ENCODE measurements at regions not wholly inside any gene's neighbourhood (a gene's known extent, or its start where the extent isn't known, plus 50 kb on each side); places are given as distances from the start of the nearest gene placed in this dataset.

GRCh38 chr18:35912332-35912731, 60.1 kb upstream of the RMP24 start:
- H3K27ac Mint-ChIP-seq = no peak overlapping the region
- no peaks in the 10 kb centered on the region for H3K27me3 Mint-ChIP-seq
- no peaks in the 10 kb centered on the region for H3K9me3 Mint-ChIP-seq
- no peaks in the 10 kb centered on the region for H3K4me1 Mint-ChIP-seq (ENCODE audit: unreplicated experiment)
- H3K36me3 Mint-ChIP-seq = no peaks in the 10 kb centered on the region
- no peak overlapping the region for H3K4me3 Mint-ChIP-seq
- TF ChIP-seq CTCF (conservative IDR thresholded peaks at IDR 0.05) = no peak
- DNase-seq (ENCODE audit: extremely low spot score, unreplicated experiment) = no peak

GRCh38 chr18:35915056-35915455, 57.4 kb upstream of the RMP24 start:
- Mint-ChIP-seq H3K27me3 (no peaks in the 10 kb centered on the region), H3K9me3 (no peaks in the 10 kb centered on the region)

GRCh38 chr18:35917043-35917442, 55.4 kb upstream of the RMP24 start:
- H3K9me3 Mint-ChIP-seq = no peaks in the 10 kb centered on the region

More at GRCh38 chr18:35915056-35915455, 57.4 kb upstream of the RMP24 start:
- TF ChIP-seq CTCF (conservative IDR thresholded peaks at IDR 0.05) = no peak
- Mint-ChIP-seq H3K4me1 (ENCODE audit: unreplicated experiment) (no peaks in the 10 kb centered on the region), H3K27ac (no peak overlapping the region), H3K4me3 (no peak overlapping the region), H3K36me3 (no peaks in the 10 kb centered on the region)
- no peak for DNase-seq (ENCODE audit: extremely low spot score, unreplicated experiment)

GRCh38 chr18:35918564-35918963, 53.9 kb upstream of the RMP24 start:
- TF ChIP-seq CTCF (conservative IDR thresholded peaks at IDR 0.05) = no peak
- no peak for DNase-seq (ENCODE audit: extremely low spot score, unreplicated experiment)
- H3K27me3 Mint-ChIP-seq = no peaks in the 10 kb centered on the region
- H3K4me3 Mint-ChIP-seq = no peak overlapping the region
- no peaks in the 10 kb centered on the region for H3K4me1 Mint-ChIP-seq (ENCODE audit: unreplicated experiment)
- no peak overlapping the region for H3K27ac Mint-ChIP-seq
- no peaks in the 10 kb centered on the region for H3K36me3 Mint-ChIP-seq
- no peaks in the 10 kb centered on the region for H3K9me3 Mint-ChIP-seq

More at GRCh38 chr18:35917043-35917442, 55.4 kb upstream of the RMP24 start:
- H3K36me3 Mint-ChIP-seq = no peaks in the 10 kb centered on the region
- no peaks in the 10 kb centered on the region for H3K4me1 Mint-ChIP-seq (ENCODE audit: unreplicated experiment)
- H3K27ac Mint-ChIP-seq = no peak overlapping the region
- no peaks in the 10 kb centered on the region for H3K27me3 Mint-ChIP-seq
- DNase-seq (ENCODE audit: extremely low spot score, unreplicated experiment) = no peak
- H3K4me3 Mint-ChIP-seq = no peak overlapping the region
- TF ChIP-seq CTCF (conservative IDR thresholded peaks at IDR 0.05) = no peak

GRCh38 chr18:35919179-35919578, 53.3 kb upstream of the RMP24 start:
- Mint-ChIP-seq H3K27ac (no peak overlapping the region), H3K4me3 (no peak overlapping the region), H3K4me1 (ENCODE audit: unreplicated experiment) (no peaks in the 10 kb centered on the region), H3K27me3 (no peaks in the 10 kb centered on the region), H3K9me3 (no peaks in the 10 kb centered on the region), H3K36me3 (no peaks in the 10 kb centered on the region)
- DNase-seq (ENCODE audit: extremely low spot score, unreplicated experiment) = no peak
- TF ChIP-seq CTCF (conservative IDR thresholded peaks at IDR 0.05) = no peak

GRCh38 chr18:35920623-35921022, 51.9 kb upstream of the RMP24 start:
- TF ChIP-seq CTCF (conservative IDR thresholded peaks at IDR 0.05) = no peak
- Mint-ChIP-seq H3K27ac (no peak overlapping the region), H3K4me1 (ENCODE audit: unreplicated experiment) (no peaks in the 10 kb centered on the region), H3K9me3 (no peaks in the 10 kb centered on the region), H3K27me3 (no peaks in the 10 kb centered on the region), H3K4me3 (no peak overlapping the region), H3K36me3 (no peaks in the 10 kb centered on the region)
- no peak for DNase-seq (ENCODE audit: extremely low spot score, unreplicated experiment)

Data from type B pancreatic cell (in vitro differentiated cells).